Right cardiac atrium (tissue), 5 donors: ENCODE measurements at regions not wholly inside any gene's neighbourhood (a gene's known extent, or its start where the extent isn't known, plus 50 kb on each side); places are given as distances from the start of the nearest gene placed in this dataset.
"Not testable (repeated sequence)": the region's sequence is repeated elsewhere in the genome, so short reads cannot be mapped to it uniquely, and the experiment has no call there.

ENCODE experiments used
- ATAC-seq, 2 donors: fragments of 200-7000 bp; cut with Tn5 transposase; one replicate each; pipeline versions ENCODE4 v1.8.0 to v1.9.1; 2020; ENCODE audit warnings: moderate library complexity in 2 of 2, mild to moderate bottlenecking in 1 of 2
- DNase-seq, 3 donors: peaks; one replicate each; pipeline ENCODE4 v3.0.0-alpha.2; 2020
- H3K27ac ChIP-seq: one replicate; pipeline ENCODE4 v1.5.1; 2013; ENCODE audit warnings: mild to moderate bottlenecking, low read length, control low read depth, moderate library complexity
- H3K27me3 ChIP-seq: one replicate; pipeline ENCODE4 v1.6.1; 2013; ENCODE audit not compliant: control insufficient read depth, insufficient read depth
- H3K4me1 ChIP-seq: one replicate; pipeline ENCODE4 v1.6.1; 2013; ENCODE audit warnings: low read length; ENCODE audit not compliant: control insufficient read depth, insufficient read depth
- H3K4me3 ChIP-seq: one replicate; pipeline ENCODE4 v1.5.1; 2013; ENCODE audit warnings: low read length, control low read depth
- H3K9me3 ChIP-seq: one replicate; pipeline ENCODE4 v1.6.1; 2013; ENCODE audit warnings: low read length; ENCODE audit not compliant: control insufficient read depth
- WGBS: extraction: QIAGEN DNeasy Blood & Tissue Kit; methylation state at CpG from one replicate; pipeline ENCODE4 v1.1.7; 2013; 5-methylcytosine and 5-hydroxymethylcytosine counted together
- intact Hi-C, 4 donors: fragments of 100-400 bp; cut with DNase I; formaldehyde crosslinking; loops; one replicate each; pipeline versions ENCODE4 v1.11.0 to v1.14.0; 2022 to 2023
- donor health status: healthy with polysubstance abuse.
- donor health status: DM: no; HTN: yes; CAD: no.
- donor health status: DM: no; HTN: no; CAD: no.
- donor health status: DM: no; HTN: yes; CAD: no; lungs with severe emphysema.
- donor health status: DM: yes; HTN: yes; CAD: no.

DNA sequence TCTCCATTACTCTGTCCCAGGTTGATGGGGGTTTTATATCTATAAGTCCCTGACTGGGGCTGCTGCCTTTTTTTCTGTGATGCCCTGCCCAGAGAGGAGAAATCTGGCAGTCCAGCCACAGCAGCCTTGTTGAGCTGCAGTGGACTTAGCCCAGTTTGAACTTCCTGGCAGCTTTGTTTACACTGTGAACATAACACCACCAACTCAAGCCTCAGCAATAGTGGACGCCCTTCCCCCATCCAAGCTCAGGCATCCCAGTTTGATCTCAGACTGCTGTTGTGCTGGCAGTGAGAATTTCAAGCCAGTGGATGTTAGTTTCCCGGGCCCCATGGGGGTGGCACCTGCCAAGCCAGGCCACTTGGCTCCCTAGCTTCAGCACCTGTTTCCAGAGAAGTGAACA, 298.5 kb upstream of the KDM5D start:
- no peaks in the 10 kb centered on the region for H3K4me1 ChIP-seq
- no peaks in the 10 kb centered on the region for H3K27me3 ChIP-seq
- WGBS: 35% methylated on average over 2 of the region's 2 CpGs
- no peaks in the 10 kb centered on the region for H3K9me3 ChIP-seq
- ATAC-seq: no peak
- no peak overlapping the region for H3K27ac ChIP-seq
- H3K4me3 ChIP-seq: no peak overlapping the region
- DNase-seq: no peak
- intact Hi-C loops: no loop called here

- no peaks in the 10 kb centered on the region for H3K9me3 ChIP-seq
- no peaks in the 10 kb centered on the region for H3K4me1 ChIP-seq
- intact Hi-C loops: no loop called here
- H3K27ac ChIP-seq: no peak overlapping the region
- no peak overlapping the region for H3K4me3 ChIP-seq
- DNase-seq (no peak), ATAC-seq (no peak)
- 39% methylated on average over 5 of the region's 5 CpGs for WGBS
- H3K27me3 ChIP-seq: no peaks in the 10 kb centered on the region
Measured at GRCh38 chrY:20025676-20026075, 281.1 kb upstream of the KDM5D start.

DNA sequence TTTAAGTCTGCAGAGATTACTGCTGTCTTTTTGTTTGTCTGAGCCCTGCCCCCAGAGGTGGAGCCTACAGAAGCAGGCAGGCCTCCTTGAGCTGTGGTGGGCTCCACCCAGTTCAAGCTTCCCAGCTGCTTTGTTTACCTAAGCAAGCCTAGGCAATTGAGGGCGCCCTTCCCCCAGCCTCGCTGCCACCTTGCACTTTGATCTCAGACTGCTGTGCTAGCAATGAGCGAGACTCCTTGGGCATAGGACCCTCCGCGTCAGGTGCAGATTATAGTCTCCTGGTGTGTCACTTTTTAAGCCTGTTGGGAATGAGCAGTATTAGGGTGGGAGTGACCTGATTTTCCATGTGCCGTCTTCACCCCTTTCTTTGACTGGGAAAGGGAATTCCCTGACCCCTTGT, 248.9 kb upstream of the KDM5D start:
- 66% methylated on average over 6 of the region's 6 CpGs for WGBS

GRCh38 chrY:19973012-19973411, 228.5 kb upstream of the KDM5D start:
- no peaks in the 10 kb centered on the region for H3K9me3 ChIP-seq
- H3K27me3 ChIP-seq: no peaks in the 10 kb centered on the region
- intact Hi-C loops: no loop called here
- no peaks in the 10 kb centered on the region for H3K4me1 ChIP-seq
- DNase-seq (no peak), ATAC-seq (no peak)
- no peak overlapping the region for H3K27ac ChIP-seq
- H3K4me3 ChIP-seq: no peak overlapping the region
- 58% methylated on average over 3 of the region's 3 CpGs for WGBS

More for the DNA sequence above, 248.9 kb upstream of the KDM5D start:
- H3K27ac ChIP-seq, intact Hi-C loops, H3K4me3 ChIP-seq, H3K9me3 ChIP-seq, H3K4me1 ChIP-seq, H3K27me3 ChIP-seq, DNase-seq, ATAC-seq: not testable (repeated sequence)

GRCh38 chrY:19947702-19948101, 203.2 kb upstream of the KDM5D start:
- intact Hi-C loops: no loop called here
- H3K4me1 ChIP-seq: no peaks in the 10 kb centered on the region
- ATAC-seq: no peak

GRCh38 chrY:19899011-19899410, 154.5 kb upstream of the KDM5D start:
- Histone ChIP-seq H3K4me1 (no peaks in the 10 kb centered on the region), H3K9me3 (no peaks in the 10 kb centered on the region), H3K4me3 (no peak overlapping the region), H3K27ac (no peak overlapping the region), H3K27me3 (no peaks in the 10 kb centered on the region)
- intact Hi-C loops: no loop called here
- DNase-seq: no peak
- WGBS: 26% methylated on average over 1 of the region's 1 CpG
- no peak for ATAC-seq

More at GRCh38 chrY:19947702-19948101, 203.2 kb upstream of the KDM5D start:
- no peak overlapping the region for H3K27ac ChIP-seq
- H3K27me3 ChIP-seq: no peaks in the 10 kb centered on the region
- DNase-seq: no peak
- H3K4me3 ChIP-seq: no peak overlapping the region
- H3K9me3 ChIP-seq: no peaks in the 10 kb centered on the region

DNA sequence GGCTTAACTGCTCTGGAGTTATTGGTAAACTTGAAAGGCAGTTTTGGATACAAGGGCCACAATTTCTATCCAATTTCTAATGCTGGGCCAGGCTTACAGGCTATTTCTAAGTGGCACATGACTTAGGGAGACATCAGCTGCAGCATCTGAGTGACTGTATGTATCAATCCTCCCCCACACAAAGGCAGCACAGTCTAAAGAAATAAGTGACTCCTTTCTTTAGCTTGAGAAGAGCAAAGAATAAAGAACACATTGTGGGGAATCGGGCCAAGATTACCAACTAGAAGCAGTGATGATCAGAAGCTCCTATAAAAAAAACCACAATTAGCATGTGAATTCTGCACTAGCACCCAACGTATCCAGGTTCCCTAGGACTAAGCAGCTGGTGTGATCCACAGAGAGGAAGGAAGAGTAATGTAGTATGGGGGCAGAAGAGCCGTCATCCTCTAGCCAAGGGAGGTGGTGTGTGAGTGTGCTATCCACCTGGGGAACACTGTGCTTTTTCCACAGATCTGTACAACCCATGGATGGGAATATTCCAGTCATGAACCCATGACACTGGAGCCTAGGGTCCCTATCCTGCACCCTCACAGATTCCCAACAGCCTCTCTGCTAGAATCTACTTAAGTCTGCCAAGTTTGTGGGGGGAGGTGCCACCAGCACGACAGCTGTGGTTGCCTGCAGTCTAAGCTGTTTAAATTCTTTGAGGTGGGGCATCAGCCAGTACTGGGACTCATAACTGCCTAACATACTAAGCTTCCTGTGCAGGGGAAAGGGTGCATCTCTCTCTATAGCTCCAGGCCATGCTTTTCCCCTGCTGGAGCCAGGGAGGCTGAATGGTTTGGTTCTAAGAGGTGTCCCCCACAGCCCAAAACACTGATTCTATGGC, 147.8 kb upstream of the KDM5D start:
- H3K4me1 ChIP-seq: no peaks in the 10 kb centered on the region
- DNase-seq: no peak
- H3K4me3 ChIP-seq: no peak overlapping the region
- intact Hi-C loops: no loop called here
- no peaks in the 10 kb centered on the region for H3K27me3 ChIP-seq
- no peak for ATAC-seq
- H3K27ac ChIP-seq: no peak overlapping the region
- 35% methylated on average over 4 of the region's 4 CpGs for WGBS
- H3K9me3 ChIP-seq: no peaks in the 10 kb centered on the region

GRCh38 chrY:19882145-19882544, 137.6 kb upstream of the KDM5D start:
- Histone ChIP-seq H3K4me1 (no peaks in the 10 kb centered on the region), H3K4me3 (no peak overlapping the region), H3K27ac (no peak overlapping the region), H3K9me3 (no peaks in the 10 kb centered on the region), H3K27me3 (no peaks in the 10 kb centered on the region)
- intact Hi-C loops: no loop called here
- ATAC-seq (no peak), DNase-seq (no peak)
- 49% methylated on average over 2 of the region's 2 CpGs for WGBS

DNA sequence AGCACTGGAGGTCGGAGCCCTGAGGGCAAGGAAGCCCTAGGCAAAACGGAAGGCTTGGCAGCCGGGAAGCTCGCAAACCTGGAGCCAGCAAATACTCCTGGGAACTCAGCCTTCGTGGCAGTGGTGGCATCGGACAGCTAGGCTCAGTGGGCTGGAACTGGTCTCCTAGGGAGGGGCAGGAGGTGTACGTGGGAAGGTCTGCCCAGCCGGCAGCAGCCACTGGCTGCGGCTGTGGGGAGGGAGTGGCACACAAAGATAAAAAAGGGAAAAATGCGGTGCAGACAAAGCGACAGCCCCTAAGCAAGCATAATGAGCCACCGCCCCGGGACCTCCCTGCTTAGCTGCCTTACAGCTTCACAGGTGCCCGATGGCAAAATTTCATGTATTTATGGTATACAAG, 125.2 kb upstream of the KDM5D start:
- no peaks in the 10 kb centered on the region for H3K9me3 ChIP-seq
- ATAC-seq (no peak), DNase-seq (peak in 1 of 3 donors; percentile 43)
- intact Hi-C loops: no loop called here
- H3K4me1 ChIP-seq: no peaks in the 10 kb centered on the region
- H3K4me3 ChIP-seq: peak overlapping the region; percentile 20
- no peak overlapping the region for H3K27ac ChIP-seq
- WGBS: 57% methylated on average over 14 of the region's 14 CpGs
- no peaks in the 10 kb centered on the region for H3K27me3 ChIP-seq

- peak overlapping the region; percentile 20 for H3K4me3 ChIP-seq
- no peaks in the 10 kb centered on the region for H3K4me1 ChIP-seq
- 72% methylated on average over 12 of the region's 12 CpGs for WGBS
- ATAC-seq (no peak), DNase-seq (no peak)
- H3K27me3 ChIP-seq: no peaks in the 10 kb centered on the region
- no peaks in the 10 kb centered on the region for H3K9me3 ChIP-seq
- intact Hi-C loops: no loop called here
- no peak overlapping the region for H3K27ac ChIP-seq
Measured at GRCh38 chrY:19869281-19869680, 124.8 kb upstream of the KDM5D start.

GRCh38 chrY:19868647-19869046, 124.1 kb upstream of the KDM5D start:
- H3K4me1 ChIP-seq: no peaks in the 10 kb centered on the region
- DNase-seq (no peak), ATAC-seq (no peak)
- no peaks in the 10 kb centered on the region for H3K27me3 ChIP-seq
- 72% methylated on average over 7 of the region's 7 CpGs for WGBS
- H3K9me3 ChIP-seq: no peaks in the 10 kb centered on the region
- intact Hi-C loops: no loop called here
- H3K27ac ChIP-seq: no peak overlapping the region
- H3K4me3 ChIP-seq: no peak overlapping the region
